Peyer's patch (tissue), 4 donors: ENCODE measurements at regions not wholly inside any gene's neighbourhood (a gene's known extent, or its start where the extent isn't known, plus 50 kb on each side); places are given as distances from the start of the nearest gene placed in this dataset.

Experiments used
- CTCF ChIP-seq, 6 experiments: fragments of 450-650 bp in 4 of 6; fragments of 200-600 bp in 2 of 6; sonication (generic) in 1 of 6; IDR thresholded peaks; one replicate each; pipeline ENCODE4 v1.5.1; 2017 to 2019; ENCODE audit warnings: antibody characterized with exemption in 6 of 6, mild to moderate bottlenecking in 3 of 6, moderate library complexity in 1 of 6
- POLR2A ChIP-seq, 2 donors: fragments of 450-650 bp; IDR thresholded peaks; one replicate each; pipeline ENCODE4 v1.5.1; 2017; ENCODE audit warnings: antibody characterized with exemption in 2 of 2, mild to moderate bottlenecking in 2 of 2, moderate library complexity in 2 of 2

DNA sequence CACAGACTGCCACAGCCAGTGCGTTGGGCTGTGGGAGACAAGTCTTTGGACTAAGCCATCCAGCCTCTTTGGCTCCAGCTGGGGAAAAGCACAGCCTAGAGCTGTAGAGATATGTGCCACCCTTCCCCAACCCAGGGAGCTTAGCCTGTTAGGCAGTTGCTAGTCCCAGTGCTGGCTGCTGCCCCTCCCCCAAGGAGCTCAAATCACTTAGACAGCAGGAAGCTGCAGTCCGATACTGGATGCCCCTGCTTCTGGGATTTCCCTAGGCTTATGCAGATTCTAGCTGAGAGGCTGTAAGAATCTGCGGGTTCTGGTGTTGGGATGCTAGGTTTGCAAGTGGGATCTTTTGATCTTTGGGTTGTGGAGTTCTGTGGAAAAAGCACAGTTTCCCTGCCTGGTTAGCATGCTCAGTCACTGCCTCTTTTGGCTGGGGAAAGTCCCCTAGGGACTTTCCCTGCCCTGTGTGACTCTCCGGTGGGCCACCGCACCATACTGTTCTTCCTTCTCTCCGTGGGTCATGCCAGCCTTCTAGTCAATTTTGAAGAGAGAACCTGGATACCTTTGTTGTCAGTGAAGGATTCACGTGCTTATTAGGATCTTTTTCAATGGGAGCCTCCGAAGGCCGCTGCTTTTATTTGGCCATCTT, 792.0 kb downstream of the KCNA4 start:
- no peak for TF ChIP-seq CTCF (IDR thresholded peaks at IDR 0.05)
- TF ChIP-seq POLR2A (IDR thresholded peaks at IDR 0.05): no peak
